SHP77 treated with DMSO at 0.1 percent for 48 hours (cell line): ENCODE measurements at regions not wholly inside any gene's neighbourhood (a gene's known extent, or its start where the extent isn't known, plus 50 kb on each side); places are given as distances from the start of the nearest gene placed in this dataset.
"Not testable (repeated sequence)": the region's sequence is repeated elsewhere in the genome, so short reads cannot be mapped to it uniquely, and the experiment has no call there.

Source experiments
- DNase-seq: peaks from one replicate; lab custom pipeline; 2025; lab: John Stamatoyannopoulos, UW

- no peak for DNase-seq
These were observed 189.0 kb upstream of the CCN2 start for GRCh38 chr6:132140189-132140588.

- DNase-seq = no peak
These were observed 188.4 kb upstream of the CCN2 start for GRCh38 chr6:132139611-132140010.

- no peak for DNase-seq
These were observed 185.8 kb upstream of the CCN2 start for GRCh38 chr6:132136981-132137380.

GRCh38 chr6:132135409-132135808 is 184.2 kb upstream of the CCN2 start:
- no peak for DNase-seq

- no peak for DNase-seq
These were observed 182.7 kb upstream of the CCN2 start for GRCh38 chr6:132133736-132134445.

- no peak for DNase-seq
These were observed 181.9 kb upstream of the CCN2 start for GRCh38 chr6:132132924-132133639.

- DNase-seq = no peak
These were observed 181.2 kb upstream of the CCN2 start for GRCh38 chr6:132132422-132132821.

GRCh38 chr6:132131758-132132157 is 180.6 kb upstream of the CCN2 start:
- no peak for DNase-seq

- DNase-seq = no peak
These were observed 180.2 kb upstream of the CCN2 start for GRCh38 chr6:132131351-132131750.

- DNase-seq = no peak
These were observed 179.6 kb upstream of the CCN2 start for GRCh38 chr6:132130626-132131298.

GRCh38 chr6:132128424-132128823 is 177.3 kb upstream of the CCN2 start:
- no peak for DNase-seq

- DNase-seq = no peak
These were observed 175.0 kb upstream of the CCN2 start for GRCh38 chr6:132126150-132126549.

GRCh38 chr6:132122871-132123270 is 171.7 kb upstream of the CCN2 start:
- DNase-seq = no peak

GRCh38 chr6:132122176-132122575 is 171.0 kb upstream of the CCN2 start:
- DNase-seq = no peak

GRCh38 chr6:132118144-132118543 is 167.0 kb upstream of the CCN2 start:
- no peak for DNase-seq

GRCh38 chr6:132115714-132116366 is 164.7 kb upstream of the CCN2 start:
- DNase-seq = no peak

- DNase-seq = no peak
These were observed 163.1 kb upstream of the CCN2 start for GRCh38 chr6:132114201-132114825.

GRCh38 chr6:132109752-132110151 is 158.6 kb upstream of the CCN2 start:
- DNase-seq = not testable (repeated sequence)

- DNase-seq = no peak
These were observed 156.7 kb upstream of the CCN2 start for GRCh38 chr6:132107896-132108295.

- DNase-seq = no peak
These were observed 150.4 kb upstream of the CCN2 start for GRCh38 chr6:132101535-132101934.

GRCh38 chr6:132100388-132100990 is 149.3 kb upstream of the CCN2 start:
- no peak for DNase-seq

- no peak for DNase-seq
These were observed 145.8 kb upstream of the CCN2 start for GRCh38 chr6:132096996-132097395.
